ENCODE measurements at regions not wholly inside any gene's neighbourhood (a gene's known extent, or its start where the extent isn't known, plus 50 kb on each side); places are given as distances from the start of the nearest gene placed in this dataset.

GRCh38 chr1:101364370-101365120 lies 127.7 kb downstream of the S1PR1 start:
- peaks cover 5% of the 10 kb centered on the region for H3K4me1 ChIP-seq
- no peak overlapping the region for H3K4me3 ChIP-seq
- no peak overlapping the region for H3K27ac ChIP-seq (replicated peaks)
- H3K27me3 ChIP-seq (ENCODE audit: low read depth) = peaks cover 6% of the 10 kb centered on the region
- H3K36me3 ChIP-seq = no peaks in the 10 kb centered on the region
- no peak for DNase-seq
- intact Hi-C loops (cut with micrococcal nuclease) = no loop called here
- TF ChIP-seq CTCF (IDR thresholded peaks at IDR 0.05; ENCODE audit: borderline replicate concordance) = no peak
- no peaks in the 10 kb centered on the region for H3K9me3 ChIP-seq (replicated peaks)

GRCh38 chr1:101365186-101365585 lies 128.4 kb downstream of the S1PR1 start:
- intact Hi-C loops (cut with micrococcal nuclease) = no loop called here
- no peak overlapping the region for H3K27ac ChIP-seq (replicated peaks)
- no peak overlapping the region for H3K4me3 ChIP-seq
- no peak for TF ChIP-seq CTCF (IDR thresholded peaks at IDR 0.05; ENCODE audit: borderline replicate concordance)
- no peaks in the 10 kb centered on the region for H3K36me3 ChIP-seq
- DNase-seq = no peak
- H3K9me3 ChIP-seq (replicated peaks) = no peaks in the 10 kb centered on the region
- peaks cover 5% of the 10 kb centered on the region for H3K4me1 ChIP-seq
- peaks cover under 1% of the 10 kb centered on the region for H3K27me3 ChIP-seq (ENCODE audit: low read depth)

- no peak overlapping the region for H3K4me3 ChIP-seq
- no peak for TF ChIP-seq CTCF (IDR thresholded peaks at IDR 0.05; ENCODE audit: borderline replicate concordance)
- no peak for DNase-seq
- no peaks in the 10 kb centered on the region for H3K27me3 ChIP-seq (ENCODE audit: low read depth)
- no peak overlapping the region for H3K27ac ChIP-seq (replicated peaks)
- H3K4me1 ChIP-seq = peaks cover 5% of the 10 kb centered on the region
- H3K36me3 ChIP-seq = no peaks in the 10 kb centered on the region
- no peaks in the 10 kb centered on the region for H3K9me3 ChIP-seq (replicated peaks)
- intact Hi-C loops (cut with micrococcal nuclease) = no loop called here
These were observed 129.1 kb downstream of the S1PR1 start for GRCh38 chr1:101365878-101366277.

- H3K27me3 ChIP-seq (ENCODE audit: low read depth) = no peaks in the 10 kb centered on the region
- H3K36me3 ChIP-seq = no peaks in the 10 kb centered on the region
- no peak overlapping the region for H3K4me3 ChIP-seq
- no peak for DNase-seq
- no peak for TF ChIP-seq CTCF (IDR thresholded peaks at IDR 0.05; ENCODE audit: borderline replicate concordance)
- intact Hi-C loops (cut with micrococcal nuclease) = no loop called here
- H3K4me1 ChIP-seq = peaks cover 5% of the 10 kb centered on the region
- no peak overlapping the region for H3K27ac ChIP-seq (replicated peaks)
- no peaks in the 10 kb centered on the region for H3K9me3 ChIP-seq (replicated peaks)
These were observed 129.8 kb downstream of the S1PR1 start for GRCh38 chr1:101366513-101367215.

- H3K4me3 ChIP-seq = no peak overlapping the region
- intact Hi-C loops (cut with micrococcal nuclease) = no loop called here
- no peak for TF ChIP-seq CTCF (IDR thresholded peaks at IDR 0.05; ENCODE audit: borderline replicate concordance)
- H3K27me3 ChIP-seq (ENCODE audit: low read depth) = no peaks in the 10 kb centered on the region
- H3K27ac ChIP-seq (replicated peaks) = no peak overlapping the region
- no peak for DNase-seq
- peaks cover 3% of the 10 kb centered on the region for H3K9me3 ChIP-seq (replicated peaks)
- H3K36me3 ChIP-seq = no peaks in the 10 kb centered on the region
- peaks cover 5% of the 10 kb centered on the region for H3K4me1 ChIP-seq
These were observed 130.8 kb downstream of the S1PR1 start for GRCh38 chr1:101367630-101368029.
